RWPE1 (cell line): ENCODE measurements at regions not wholly inside any gene's neighbourhood (a gene's known extent, or its start where the extent isn't known, plus 50 kb on each side); places are given as distances from the start of the nearest gene placed in this dataset.

Source experiments
- CTCF ChIA-PET: fragments of 350-600 bp; sonication (Branson Sonifier 250); formaldehyde crosslinking; extraction: SDS; loops from one replicate; lab custom pipeline; 2021; lab: Yijun Ruan, JAX
- POLR2A ChIA-PET: fragments of 400-600 bp; formaldehyde crosslinking; extraction: SDS; loops from one replicate; lab custom pipeline; 2020; ENCODE audit warnings: antibody characterized with exemption; ENCODE audit not compliant: low non-redundant PET; lab: Yijun Ruan, JAX
- DNase-seq: peaks from one replicate; pipeline ENCODE4 v3.0.0; 2012; ENCODE audit warnings: low spot score
- H3K27ac ChIP-seq: fragments of 450-650 bp; 2 replicates; pipeline ENCODE4 v1.5.1; 2017
- CTCF ChIP-seq: fragments of 450-650 bp; conservative IDR thresholded peaks from 2 replicates; pipeline ENCODE4 v1.5.1; 2017; ENCODE audit warnings: low read depth, mild to moderate bottlenecking

GRCh38 chrX:8939322-8939721, 94.6 kb downstream of the FAM9B start:
- POLR2A ChIA-PET = no interaction called here

DNA sequence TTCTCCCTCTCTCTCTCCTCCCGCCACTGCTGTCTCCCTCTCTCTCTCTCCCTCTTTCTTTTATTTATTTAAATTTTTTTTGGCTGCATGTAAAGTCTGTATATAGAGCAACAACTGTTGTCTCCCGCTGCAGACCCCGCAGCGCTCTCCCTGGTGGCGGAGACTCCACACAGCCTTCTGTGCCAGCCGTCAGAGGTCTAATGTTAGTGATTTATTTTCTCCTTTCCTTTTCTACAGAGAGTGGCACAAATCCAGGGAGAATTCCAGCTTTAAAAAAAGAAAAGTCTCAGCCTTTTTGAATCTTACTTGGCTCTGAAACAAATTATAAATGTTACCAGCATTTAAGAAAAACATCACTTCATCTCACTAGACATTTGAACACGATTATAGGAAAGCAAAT, 106.2 kb downstream of the FAM9B start:
- DNase-seq = no peak
- ChIA-PET POLR2A (no interaction called here), CTCF (interaction anchor here (0.7 kb wide), 1 partner anchor 8 kb away, joined by 4 read pairs; no protein-coding TSS in a partner anchor)
- H3K27ac ChIP-seq = no peak overlapping the region
- no peak for TF ChIP-seq CTCF

More at GRCh38 chrX:8939322-8939721, 94.6 kb downstream of the FAM9B start:
- no peak overlapping the region for H3K27ac ChIP-seq
- no peak for TF ChIP-seq CTCF
- no peak for DNase-seq
- CTCF ChIA-PET = no interaction called here

- no peak overlapping the region for H3K27ac ChIP-seq
- no peak for DNase-seq
- ChIA-PET CTCF (no interaction called here), POLR2A (no interaction called here)
- TF ChIP-seq CTCF = no peak
Observed at GRCh38 chrX:8927066-8927635, 106.8 kb downstream of the FAM9B start.

GRCh38 chrX:8921615-8922014, 112.3 kb downstream of the FAM9B start:
- POLR2A ChIA-PET = no interaction called here
- no peak for DNase-seq
- CTCF ChIA-PET = interaction anchor here (1.1 kb wide), 1 partner anchor 9 kb away, joined by 3 read pairs; no protein-coding TSS in a partner anchor
- TF ChIP-seq CTCF = no peak
- no peak overlapping the region for H3K27ac ChIP-seq

DNA sequence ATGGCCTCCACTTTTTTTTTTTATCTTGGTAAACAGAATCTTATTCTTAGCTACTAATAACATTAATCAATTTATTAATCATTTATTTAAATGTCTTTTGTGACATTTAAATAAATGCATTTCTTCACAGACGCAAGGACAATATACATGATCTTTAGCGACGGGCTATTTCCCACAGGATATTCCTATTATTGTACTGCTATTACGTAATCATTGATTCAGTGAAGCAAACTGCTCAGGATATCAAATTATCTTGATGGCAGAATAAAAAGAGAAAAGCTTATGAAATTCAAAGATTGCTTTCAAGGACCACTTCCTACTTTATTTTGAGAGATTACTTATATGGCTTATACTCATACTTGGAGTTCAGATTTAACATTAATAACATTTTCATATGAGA, 114.1 kb downstream of the FAM9B start:
- H3K27ac ChIP-seq = no peak overlapping the region
- ChIA-PET CTCF (interaction anchor here (0.6 to 0.7 kb wide), 2 partner anchors 83 to 598 kb away, joined by 3 read pairs; no protein-coding TSS in a partner anchor), POLR2A (no interaction called here)
- DNase-seq = no peak
- TF ChIP-seq CTCF = no peak

- ChIA-PET POLR2A (no interaction called here), CTCF (no interaction called here)
- TF ChIP-seq CTCF = no peak
- H3K27ac ChIP-seq = no peak overlapping the region
- DNase-seq = no peak
Observed at GRCh38 chrX:8916697-8917096, 115.5 kb upstream of the FAM9A start.
